IMR-90 (cell line): ENCODE measurements at regions not wholly inside any gene's neighbourhood (a gene's known extent, or its start where the extent isn't known, plus 50 kb on each side); places are given as distances from the start of the nearest gene placed in this dataset.

Experiments used
- ATAC-seq: fragments of 200-7000 bp; cut with Tn5 transposase; 2 replicates; pipeline ENCODE4 v1.9.1; 2020; ENCODE audit warnings: low read depth, mild to moderate bottlenecking, moderate library complexity
- BruUV-seq: library from RNA; stranded (reverse); fragments of 400-500 nt; replicated peaks from 2 replicates; lab custom pipeline; 2021; lab: Mats Ljungman, UMichigan
- CTCF ChIA-PET: fragments of 300-600 bp; formaldehyde crosslinking; extraction: SDS; loops from one replicate; lab custom pipeline; 2021; ENCODE audit warnings: antibody characterized with exemption; lab: Yijun Ruan, JAX
- POLR2A ChIA-PET: fragments of 300-600 bp; sonication (Branson Sonifier 250); formaldehyde crosslinking; loops from one replicate; lab custom pipeline; 2022; ENCODE audit warnings: antibody characterized with exemption; ENCODE audit not compliant: unreplicated experiment; lab: Charles Lee
- DNase-seq: peaks from one replicate; pipeline ENCODE4 v3.0.0; 2013
- H2AFZ ChIP-seq: replicated peaks from 2 replicates; pipeline ENCODE3; 2013; ENCODE audit warnings: low read length, mild to moderate bottlenecking; ENCODE audit not compliant: poor library complexity
- H2AK5ac ChIP-seq: 2 replicates; pipeline ENCODE4 v1.6.1; 2013; ENCODE audit warnings: low read depth, low read length, inconsistent platforms
- H2AK9ac ChIP-seq: replicated peaks from 2 replicates; pipeline ENCODE3; 2013; ENCODE audit warnings: mild to moderate bottlenecking, low read depth, low read length, moderate library complexity; ENCODE audit not compliant: poor library complexity
- H2BK120ac ChIP-seq: 2 replicates; pipeline ENCODE4 v1.6.1; 2013; ENCODE audit warnings: low read depth, low read length, inconsistent platforms
- H2BK15ac ChIP-seq: 3 replicates; pipeline ENCODE4 v1.6.1; 2013; ENCODE audit warnings: low read depth, low read length, inconsistent platforms
- H2BK20ac ChIP-seq: 2 replicates; pipeline ENCODE4 v1.6.1; 2013; ENCODE audit warnings: low read depth, mild to moderate bottlenecking, inconsistent platforms, low read length, moderate library complexity
- H2BK5ac ChIP-seq: 2 replicates; pipeline ENCODE4 v1.6.1; 2013; ENCODE audit warnings: mild to moderate bottlenecking, low read depth, low read length, inconsistent platforms; ENCODE audit not compliant: poor library complexity, severe bottlenecking
- H3K14ac ChIP-seq: replicated peaks from 2 replicates; pipeline ENCODE4 v1.6.1; 2013; ENCODE audit warnings: low read depth, low read length, inconsistent platforms
- H3K18ac ChIP-seq: 2 replicates; pipeline ENCODE4 v1.6.1; 2013; ENCODE audit warnings: low read depth, low read length, control low read depth
- H3K23ac ChIP-seq: 2 replicates; pipeline ENCODE4 v1.6.1; 2013; ENCODE audit warnings: low read depth, low read length, inconsistent platforms
- H3K27ac ChIP-seq: 2 replicates; pipeline ENCODE4 v1.5.1; 2013; ENCODE audit warnings: mild to moderate bottlenecking, control low read depth, low read length; ENCODE audit not compliant: insufficient read depth
- H3K27me3 ChIP-seq: 2 replicates; pipeline ENCODE4 v1.6.1; 2013; ENCODE audit warnings: low read length; ENCODE audit not compliant: control insufficient read depth, insufficient read depth
- H3K36me3 ChIP-seq: 2 replicates; pipeline ENCODE4 v1.6.1; 2013; ENCODE audit warnings: low read length, mixed read lengths; ENCODE audit not compliant: control insufficient read depth, insufficient read depth
- H3K4ac ChIP-seq: 2 replicates; pipeline ENCODE4 v1.6.1; 2013; ENCODE audit warnings: low read depth, low read length, inconsistent platforms
- H3K4me1 ChIP-seq: 2 replicates; pipeline ENCODE4 v1.6.1; 2013; ENCODE audit warnings: low read length, mixed read lengths; ENCODE audit not compliant: control insufficient read depth, insufficient read depth
- H3K4me2 ChIP-seq: 2 replicates; pipeline ENCODE4 v1.6.1; 2013; ENCODE audit warnings: low read depth, mild to moderate bottlenecking, control low read depth, low read length, moderate library complexity
- H3K4me3 ChIP-seq: 2 replicates; pipeline ENCODE4 v1.5.1; 2013; ENCODE audit warnings: low read depth, mild to moderate bottlenecking, control low read depth, low read length, moderate library complexity; ENCODE audit not compliant: insufficient read depth
- H3K56ac ChIP-seq: 2 replicates; pipeline ENCODE4 v1.6.1; 2013; ENCODE audit warnings: low read length, inconsistent platforms; ENCODE audit not compliant: insufficient read depth; ENCODE audit errors: extremely low read depth
- H3K79me1 ChIP-seq, 2 experiments: 2 replicates each; pipeline ENCODE4 v1.6.1; 2013; ENCODE audit warnings: low read length in 2 of 2, inconsistent platforms in 1 of 2, low read depth in 1 of 2
- H3K9ac ChIP-seq: 2 replicates; pipeline ENCODE4 v1.6.1; 2013; ENCODE audit warnings: low read depth, low read length, control low read depth
- H3K9me1 ChIP-seq: 2 replicates; pipeline ENCODE4 v1.6.1; 2013; ENCODE audit warnings: low read length, inconsistent platforms; ENCODE audit not compliant: insufficient read depth
- H3K9me3 ChIP-seq: 2 replicates; pipeline ENCODE4 v1.6.1; 2013; ENCODE audit warnings: low read length; ENCODE audit not compliant: control insufficient read depth, insufficient read depth
- H4K20me1 ChIP-seq: 2 replicates; pipeline ENCODE4 v1.6.1; 2013; ENCODE audit warnings: low read length, inconsistent platforms; ENCODE audit not compliant: insufficient read depth
- H4K5ac ChIP-seq: 2 replicates; pipeline ENCODE4 v1.6.1; 2013; ENCODE audit warnings: mild to moderate bottlenecking, low read depth, low read length, control low read depth
- H4K8ac ChIP-seq, 2 experiments: 2 replicates each; pipeline ENCODE4 v1.6.1; 2013; ENCODE audit warnings: low read depth in 2 of 2, low read length in 2 of 2, control low read depth in 1 of 2, inconsistent platforms in 1 of 2
- H4K91ac ChIP-seq: 2 replicates; pipeline ENCODE4 v1.6.1; 2013; ENCODE audit warnings: low read depth, low read length, inconsistent platforms; ENCODE audit not compliant: insufficient read depth
- BHLHE40 ChIP-seq: fragments of 150-350 bp; IDR thresholded peaks from 2 replicates; pipeline ENCODE4 v1.6.1; 2016; ENCODE audit warnings: mild to moderate bottlenecking, low read depth, low read length
- CEBPB ChIP-seq: IDR thresholded peaks from 2 replicates; pipeline ENCODE4 v1.6.1; 2012; ENCODE audit warnings: low read depth, low read length, improper control_type of control experiment
- MAFK ChIP-seq: IDR thresholded peaks from 2 replicates; pipeline ENCODE4 v1.6.1; 2012; ENCODE audit warnings: low read depth, low read length, improper control_type of control experiment
- MAZ ChIP-seq: IDR thresholded peaks from 2 replicates; pipeline ENCODE4 v1.6.1; 2012; ENCODE audit warnings: low read depth, mild to moderate bottlenecking, low read length, improper control_type of control experiment, moderate library complexity, borderline replicate concordance
- MXI1 ChIP-seq: IDR thresholded peaks from 2 replicates; pipeline ENCODE4 v1.6.1; 2012; ENCODE audit warnings: low read depth, mild to moderate bottlenecking, low read length, moderate library complexity, borderline replicate concordance
- NFE2L2 ChIP-seq: fragments of 150-350 bp; IDR thresholded peaks from 2 replicates; pipeline ENCODE4 v1.6.1; 2016; ENCODE audit warnings: low read depth, mild to moderate bottlenecking, low read length
- POLR2A ChIP-seq: IDR thresholded peaks from 2 replicates; pipeline ENCODE4 v1.6.1; 2012; ENCODE audit warnings: mild to moderate bottlenecking, low read depth, low read length
- RFX5 ChIP-seq: IDR thresholded peaks from 2 replicates; pipeline ENCODE4 v1.8.0; 2012; ENCODE audit warnings: low read depth, mild to moderate bottlenecking, low read length, moderate library complexity
- SMC3 ChIP-seq: fragments of 150-350 bp; IDR thresholded peaks from 2 replicates; pipeline ENCODE4 v1.6.1; 2016; ENCODE audit warnings: low read depth, mild to moderate bottlenecking, antibody characterized with exemption, low read length, moderate library complexity
- WGBS, 2 experiments: methylation state at CpG; one replicate each; pipeline versions ENCODE4 v1.1.5 to v1.1.7; 2013; ENCODE audit warnings: missing lambda C conversion rate in 2 of 2; ENCODE audit not compliant: insufficient read length in 1 of 2; ENCODE audit errors: extremely low coverage in 2 of 2; 5-methylcytosine and 5-hydroxymethylcytosine counted together
- dilution Hi-C: fragments of 300-500 bp; cut with HindIII; formaldehyde crosslinking; loops from one replicate; pipeline ENCODE4 v1.14.3; 2018; ENCODE audit warnings: low sequenced_read_pairs; ENCODE audit not compliant: unreplicated experiment
- in situ Hi-C: fragments of 300-500 bp; cut with MboI; formaldehyde crosslinking; loops from 3 replicates; pipeline ENCODE4 v1.14.3; 2019; ENCODE audit warnings: low sequenced_read_pairs, inconsistent platforms, mixed read lengths
- intact Hi-C: fragments of 100-400 bp; cut with micrococcal nuclease; formaldehyde crosslinking; loops from 2 replicates; pipeline ENCODE4 v1.10.0; 2022
- TF ChIP-seq, protein P1 (sequence below): fragments of 150-350 bp; IDR thresholded peaks from 2 replicates; pipeline ENCODE4 v1.6.1; 2017; ENCODE audit warnings: mild to moderate bottlenecking, antibody characterized with exemption, low read length, low read depth
- TF ChIP-seq, protein P2 (sequence below): conservative IDR thresholded peaks from 2 replicates; pipeline ENCODE4 v1.5.1; 2012; ENCODE audit warnings: mild to moderate bottlenecking, low read depth, low read length, improper control_type of control experiment
- TF ChIP-seq, protein P3 (sequence below): fragments of 150-350 bp; IDR thresholded peaks from 2 replicates; pipeline ENCODE4 v1.6.1; 2016; ENCODE audit warnings: low read depth, mild to moderate bottlenecking, low read length, moderate library complexity, borderline replicate concordance

DNA sequence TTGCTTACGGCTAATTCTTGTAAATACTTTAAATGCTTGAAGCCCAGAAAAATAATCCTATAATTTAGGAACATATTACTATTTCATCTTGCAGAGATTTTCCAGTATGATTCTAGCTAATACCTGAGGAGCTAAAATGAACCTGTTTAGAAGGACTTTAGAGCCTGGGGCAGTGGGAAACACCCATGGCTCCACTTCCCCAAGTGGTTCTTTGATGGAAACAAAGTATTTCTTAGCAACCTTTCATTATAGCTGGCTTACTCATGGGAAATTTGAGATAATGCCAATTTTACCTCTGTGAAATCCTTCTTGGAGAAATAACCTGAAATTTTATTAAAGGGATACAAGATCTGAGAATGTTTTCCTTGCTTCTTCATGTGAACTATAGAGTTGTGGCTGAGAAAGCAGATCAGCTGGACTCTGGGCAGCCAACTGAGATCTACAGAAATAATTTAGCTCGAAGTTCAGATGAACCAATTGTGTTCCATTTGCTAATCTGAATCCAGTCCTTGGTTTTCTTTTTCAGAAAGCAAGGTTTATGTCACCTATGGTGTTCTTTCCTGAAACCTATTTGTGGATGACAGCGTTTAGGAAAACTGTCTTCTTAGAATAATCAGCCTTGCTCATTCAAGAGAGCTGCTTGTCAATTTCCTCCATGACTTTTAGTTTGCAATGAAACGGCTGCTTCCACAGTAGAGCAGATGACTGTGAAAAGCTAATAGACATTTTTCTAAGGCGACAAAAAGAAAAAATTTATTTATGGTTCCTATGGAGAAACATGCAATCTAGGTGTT is 141.8 kb upstream of the CPM start (continued):
- TF ChIP-seq, protein P1, sequence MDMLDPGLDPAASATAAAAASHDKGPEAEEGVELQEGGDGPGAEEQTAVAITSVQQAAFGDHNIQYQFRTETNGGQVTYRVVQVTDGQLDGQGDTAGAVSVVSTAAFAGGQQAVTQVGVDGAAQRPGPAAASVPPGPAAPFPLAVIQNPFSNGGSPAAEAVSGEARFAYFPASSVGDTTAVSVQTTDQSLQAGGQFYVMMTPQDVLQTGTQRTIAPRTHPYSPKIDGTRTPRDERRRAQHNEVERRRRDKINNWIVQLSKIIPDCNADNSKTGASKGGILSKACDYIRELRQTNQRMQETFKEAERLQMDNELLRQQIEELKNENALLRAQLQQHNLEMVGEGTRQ = no peak

DNA sequence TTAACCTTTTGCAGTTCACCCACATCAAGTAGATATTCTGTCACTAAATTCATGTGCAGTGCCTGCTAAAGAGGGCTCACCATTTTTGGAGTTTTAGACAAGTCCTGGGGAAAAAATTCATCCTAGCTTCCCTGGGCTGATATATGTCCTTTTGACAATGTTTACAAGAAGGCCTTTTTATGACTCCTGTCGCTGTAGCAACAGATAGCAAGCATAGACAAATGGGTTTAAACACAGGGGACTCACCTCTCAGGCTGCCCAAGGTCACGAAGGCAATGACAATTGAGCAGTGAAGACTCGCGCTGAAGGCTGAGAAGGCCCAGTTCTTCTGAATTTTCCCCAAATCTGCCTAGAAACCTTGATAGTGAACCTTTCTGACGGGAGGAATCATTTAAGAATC is 150.7 kb upstream of the CPM start:
- no peak overlapping the region for H3K27ac ChIP-seq
- no peak overlapping the region for H3K18ac ChIP-seq
- H2BK15ac ChIP-seq = no peak overlapping the region
- dilution Hi-C loops = no loop called here
- H3K9me1 ChIP-seq = no peaks in the 10 kb centered on the region
- DNase-seq (no peak), ATAC-seq (no peak)
- H3K4ac ChIP-seq = no peak overlapping the region
- intact Hi-C loops = no loop called here
- H3K4me3 ChIP-seq = no peak overlapping the region
- no peak overlapping the region for H2AK9ac ChIP-seq
- in situ Hi-C loops = no loop called here
- H2AK5ac ChIP-seq = no peak overlapping the region
- no peak overlapping the region for H2BK20ac ChIP-seq
- H2AFZ ChIP-seq = no peak overlapping the region
- ChIA-PET POLR2A (no interaction called here), CTCF (no interaction called here)
- H3K23ac ChIP-seq = no peak overlapping the region
- no peak overlapping the region for H3K14ac ChIP-seq
- H3K79me1 ChIP-seq = no peaks in the 10 kb centered on the region
- 20% methylated on average over 1 of the region's 5 CpGs; no CpG with 5 or more reads in 1 of the 2 experiments for WGBS, 2 experiments
- no peaks in the 10 kb centered on the region for H3K36me3 ChIP-seq
- H3K4me2 ChIP-seq = no peak overlapping the region
- no TSS peak for BruUV-seq
- H4K5ac ChIP-seq = no peak overlapping the region
- no peak overlapping the region for H3K9ac ChIP-seq
- no peaks in the 10 kb centered on the region for H3K4me1 ChIP-seq
- H4K8ac ChIP-seq = no peak overlapping the region
- no peaks in the 10 kb centered on the region for H3K9me3 ChIP-seq
- H3K27me3 ChIP-seq = peaks cover 3% of the 10 kb centered on the region
- no peak overlapping the region for H4K91ac ChIP-seq
- H4K20me1 ChIP-seq = no peaks in the 10 kb centered on the region
- H2BK5ac ChIP-seq = no peak overlapping the region
- no peak overlapping the region for H2BK120ac ChIP-seq
- no peak overlapping the region for H3K56ac ChIP-seq
- TF ChIP-seq NFE2L2 = no peak
- TF ChIP-seq MAZ = no peak
- no peak for TF ChIP-seq SMC3
- TF ChIP-seq, protein P2, sequence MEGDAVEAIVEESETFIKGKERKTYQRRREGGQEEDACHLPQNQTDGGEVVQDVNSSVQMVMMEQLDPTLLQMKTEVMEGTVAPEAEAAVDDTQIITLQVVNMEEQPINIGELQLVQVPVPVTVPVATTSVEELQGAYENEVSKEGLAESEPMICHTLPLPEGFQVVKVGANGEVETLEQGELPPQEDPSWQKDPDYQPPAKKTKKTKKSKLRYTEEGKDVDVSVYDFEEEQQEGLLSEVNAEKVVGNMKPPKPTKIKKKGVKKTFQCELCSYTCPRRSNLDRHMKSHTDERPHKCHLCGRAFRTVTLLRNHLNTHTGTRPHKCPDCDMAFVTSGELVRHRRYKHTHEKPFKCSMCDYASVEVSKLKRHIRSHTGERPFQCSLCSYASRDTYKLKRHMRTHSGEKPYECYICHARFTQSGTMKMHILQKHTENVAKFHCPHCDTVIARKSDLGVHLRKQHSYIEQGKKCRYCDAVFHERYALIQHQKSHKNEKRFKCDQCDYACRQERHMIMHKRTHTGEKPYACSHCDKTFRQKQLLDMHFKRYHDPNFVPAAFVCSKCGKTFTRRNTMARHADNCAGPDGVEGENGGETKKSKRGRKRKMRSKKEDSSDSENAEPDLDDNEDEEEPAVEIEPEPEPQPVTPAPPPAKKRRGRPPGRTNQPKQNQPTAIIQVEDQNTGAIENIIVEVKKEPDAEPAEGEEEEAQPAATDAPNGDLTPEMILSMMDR = no peak
- TF ChIP-seq, protein P3, sequence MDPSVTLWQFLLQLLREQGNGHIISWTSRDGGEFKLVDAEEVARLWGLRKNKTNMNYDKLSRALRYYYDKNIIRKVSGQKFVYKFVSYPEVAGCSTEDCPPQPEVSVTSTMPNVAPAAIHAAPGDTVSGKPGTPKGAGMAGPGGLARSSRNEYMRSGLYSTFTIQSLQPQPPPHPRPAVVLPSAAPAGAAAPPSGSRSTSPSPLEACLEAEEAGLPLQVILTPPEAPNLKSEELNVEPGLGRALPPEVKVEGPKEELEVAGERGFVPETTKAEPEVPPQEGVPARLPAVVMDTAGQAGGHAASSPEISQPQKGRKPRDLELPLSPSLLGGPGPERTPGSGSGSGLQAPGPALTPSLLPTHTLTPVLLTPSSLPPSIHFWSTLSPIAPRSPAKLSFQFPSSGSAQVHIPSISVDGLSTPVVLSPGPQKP = no peak
- TF ChIP-seq BHLHE40 = no peak
- no peak for TF ChIP-seq RFX5
- no peak for TF ChIP-seq POLR2A
- no peak for TF ChIP-seq MXI1
- TF ChIP-seq CEBPB = no peak
- TF ChIP-seq MAFK = no peak
- TF ChIP-seq, protein P1 = no peak
